ENCODE measurements at regions not wholly inside any gene's neighbourhood (a gene's known extent, or its start where the extent isn't known, plus 50 kb on each side); places are given as distances from the start of the nearest gene placed in this dataset.
"Not testable (repeated sequence)": the region's sequence is repeated elsewhere in the genome, so short reads cannot be mapped to it uniquely, and the experiment has no call there.

GRCh38 chr2:83051538-83052170 is 1407.4 kb downstream of the SUCLG1 start:
- DNase-seq (ENCODE audit: low read depth), result no peak

- DNase-seq (ENCODE audit: low read depth), result no peak
These were observed 1417.0 kb downstream of the SUCLG1 start for GRCh38 chr2:83042053-83042452.

GRCh38 chr2:83022631-83023210 is 1436.4 kb downstream of the SUCLG1 start:
- no peak for DNase-seq (ENCODE audit: low read depth)

- no peak for DNase-seq (ENCODE audit: low read depth)
These were observed 1441.6 kb downstream of the SUCLG1 start for GRCh38 chr2:83017366-83018090.

GRCh38 chr2:83016343-83017110 is 1442.6 kb downstream of the SUCLG1 start:
- DNase-seq (ENCODE audit: low read depth), result no peak

- no peak for DNase-seq (ENCODE audit: low read depth)
These were observed 1443.2 kb downstream of the SUCLG1 start for GRCh38 chr2:83015900-83016299.

GRCh38 chr2:83015035-83015715 is 1443.9 kb downstream of the SUCLG1 start:
- no peak for DNase-seq (ENCODE audit: low read depth)

GRCh38 chr2:83014462-83014861 is 1444.6 kb downstream of the SUCLG1 start:
- no peak for DNase-seq (ENCODE audit: low read depth)

GRCh38 chr2:83006961-83007360 is 1452.1 kb downstream of the SUCLG1 start:
- no peak for DNase-seq (ENCODE audit: low read depth)

GRCh38 chr2:83003555-83003954 is 1455.5 kb downstream of the SUCLG1 start:
- DNase-seq (ENCODE audit: low read depth), result no peak

- no peak for DNase-seq (ENCODE audit: low read depth)
These were observed 1456.4 kb downstream of the SUCLG1 start for GRCh38 chr2:83002706-83003105.

GRCh38 chr2:82998781-82999180 is 1460.3 kb downstream of the SUCLG1 start:
- DNase-seq (ENCODE audit: low read depth), result no peak

GRCh38 chr2:82996217-82996616 is 1462.9 kb downstream of the SUCLG1 start:
- DNase-seq (ENCODE audit: low read depth), result no peak

- DNase-seq (ENCODE audit: low read depth), result no peak
These were observed 1464.9 kb downstream of the SUCLG1 start for GRCh38 chr2:82994151-82994550.

GRCh38 chr2:82993609-82994008 is 1465.5 kb downstream of the SUCLG1 start:
- no peak for DNase-seq (ENCODE audit: low read depth)

- DNase-seq (ENCODE audit: low read depth), result no peak
These were observed 1466.1 kb downstream of the SUCLG1 start for GRCh38 chr2:82992968-82993367.

- not testable (repeated sequence) for DNase-seq (ENCODE audit: low read depth)
These were observed 1471.4 kb downstream of the SUCLG1 start for GRCh38 chr2:82987706-82988105.

GRCh38 chr2:82986899-82987298 is 1472.2 kb downstream of the SUCLG1 start:
- DNase-seq (ENCODE audit: low read depth), result no peak

- no peak for DNase-seq (ENCODE audit: low read depth)
These were observed 1473.4 kb downstream of the SUCLG1 start for GRCh38 chr2:82985572-82986197.

GRCh38 chr2:82968358-82968757 is 1490.7 kb downstream of the SUCLG1 start:
- DNase-seq (ENCODE audit: low read depth), result peak; percentile 2

GRCh38 chr2:82964341-82964740 is 1494.7 kb downstream of the SUCLG1 start:
- no peak for DNase-seq (ENCODE audit: low read depth)

- DNase-seq (ENCODE audit: low read depth), result no peak
These were observed 1499.4 kb downstream of the SUCLG1 start for GRCh38 chr2:82959727-82960126.
